NCI-H1105 treated with DMSO at 0.1 percent for 48 hours (cell line): ENCODE measurements at regions not wholly inside any gene's neighbourhood (a gene's known extent, or its start where the extent isn't known, plus 50 kb on each side); places are given as distances from the start of the nearest gene placed in this dataset.

Source experiments
- DNase-seq: peaks from one replicate; lab custom pipeline; 2025; lab: John Stamatoyannopoulos, UW

DNA sequence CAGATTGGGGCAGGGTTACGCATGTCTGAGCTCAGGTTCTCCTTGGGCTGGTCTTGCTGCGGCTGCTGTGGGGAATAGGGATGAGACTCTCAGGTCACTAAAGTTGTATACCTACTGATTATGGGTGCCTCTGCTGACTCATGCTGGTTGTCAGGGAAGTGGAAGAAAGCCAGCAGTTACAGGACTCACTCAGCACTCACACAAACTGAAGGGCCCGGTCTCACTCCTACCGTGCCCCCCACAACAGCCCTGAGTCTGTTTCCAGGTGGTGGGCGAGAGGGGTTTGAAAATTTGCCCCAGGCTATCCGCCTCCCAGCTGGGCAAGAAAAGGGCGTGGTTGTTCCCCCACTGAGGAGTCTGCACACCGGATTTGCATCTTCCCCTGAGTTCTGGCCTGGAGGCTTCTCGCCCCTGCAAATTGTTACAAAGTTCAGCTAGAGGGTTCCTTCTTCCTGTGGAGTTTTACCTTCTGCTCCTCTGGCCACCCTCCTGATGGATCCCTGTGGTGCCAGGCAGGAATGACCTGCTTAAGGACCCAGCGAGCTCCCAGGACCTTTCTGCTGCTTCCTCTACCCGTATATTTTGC lies 659.2 kb downstream of the HDGFL1 start:
- no peak for DNase-seq

DNA sequence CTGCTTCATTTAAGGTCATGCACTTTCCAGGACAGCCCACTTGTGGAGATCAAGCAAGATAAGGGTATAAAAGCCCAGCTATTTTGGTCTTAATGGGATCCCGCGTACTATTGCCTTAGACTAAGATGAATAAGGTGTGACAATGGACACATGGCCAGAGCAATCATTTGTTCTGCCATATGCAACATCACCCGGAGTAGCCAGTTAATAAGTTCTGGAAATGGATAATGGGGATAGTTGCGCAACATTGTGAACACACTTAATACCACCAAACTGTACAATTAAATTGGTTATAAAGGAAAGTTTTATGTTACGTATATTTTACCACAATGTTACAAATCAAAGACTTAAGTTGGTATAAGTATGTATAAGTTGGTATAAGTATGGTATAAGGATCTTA lies 674.5 kb downstream of the HDGFL1 start:
- DNase-seq, result no peak

DNA sequence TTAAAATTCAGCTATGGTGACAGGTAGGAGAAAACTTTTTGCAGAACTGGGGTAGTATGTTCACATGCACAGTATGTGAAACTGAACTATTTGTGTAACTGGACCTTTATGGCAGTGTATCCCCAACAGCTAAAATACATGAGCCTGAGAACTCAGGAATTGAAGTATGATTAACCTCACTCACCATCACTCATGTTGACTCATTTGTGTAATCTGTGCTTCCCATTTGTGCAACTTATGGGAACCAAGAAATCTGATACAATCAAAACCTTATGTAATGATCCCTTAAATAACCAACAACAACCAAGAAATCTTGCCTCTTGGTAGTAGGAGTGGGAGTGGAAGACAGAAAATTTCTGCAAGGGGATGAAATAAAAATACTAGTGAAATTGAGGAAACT lies 674.9 kb downstream of the HDGFL1 start:
- no peak for DNase-seq

DNA sequence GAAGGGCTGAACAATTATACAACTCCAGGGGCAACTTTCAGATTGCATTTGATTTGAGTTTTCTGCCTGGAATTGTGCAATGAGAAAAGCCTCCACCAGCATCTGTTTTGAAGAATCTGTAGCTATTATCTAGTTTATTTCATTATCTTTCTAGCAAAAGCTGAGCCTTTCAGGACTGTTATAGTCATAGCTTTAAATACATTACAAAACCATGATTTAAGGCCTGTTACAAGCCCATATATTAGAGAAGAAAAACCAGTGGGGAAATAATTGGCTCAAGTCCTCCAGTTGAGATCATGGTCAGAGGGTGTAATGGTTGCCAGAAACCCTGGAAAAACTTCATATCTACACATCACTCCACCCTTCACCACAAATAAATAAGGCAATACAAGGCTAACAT lies 676.2 kb downstream of the HDGFL1 start:
- no peak for DNase-seq

DNA sequence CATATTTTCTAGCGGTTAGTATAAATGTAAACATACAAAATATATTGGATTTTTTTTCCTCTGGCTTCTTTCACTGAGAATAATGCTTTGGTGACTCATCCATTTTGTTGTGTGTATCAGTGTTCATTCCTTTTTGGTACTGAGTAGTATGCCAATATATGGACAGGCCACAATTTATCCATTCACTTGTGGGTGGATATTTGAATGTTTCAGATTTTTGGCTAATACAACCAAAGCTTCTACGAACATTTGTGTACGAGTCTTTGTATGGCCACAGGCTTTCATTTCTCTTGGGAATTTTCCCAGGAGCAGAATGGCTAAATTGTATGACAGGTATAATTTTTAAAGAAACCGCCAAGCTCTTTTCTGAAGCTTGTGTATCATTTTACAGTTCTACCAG lies 677.5 kb downstream of the HDGFL1 start:
- no peak for DNase-seq

DNA sequence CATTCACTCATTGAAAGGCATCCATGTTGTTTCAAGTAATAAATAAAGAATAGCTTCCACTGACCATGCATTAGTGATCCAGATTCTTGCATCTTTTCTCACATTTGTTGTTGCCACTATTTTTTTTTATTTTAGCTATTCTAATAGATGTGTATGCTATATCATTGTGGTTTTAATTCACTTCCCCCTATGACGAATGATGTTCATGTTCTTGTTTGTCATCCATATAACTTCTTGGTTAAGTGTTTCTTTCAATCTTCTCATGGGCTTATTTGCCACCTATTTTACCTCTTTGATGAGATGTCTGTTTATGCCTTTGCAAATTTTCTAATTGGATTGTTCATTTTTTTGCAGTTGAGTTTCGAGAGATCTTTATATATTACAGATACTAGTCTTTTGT lies 681.2 kb downstream of the HDGFL1 start:
- no peak for DNase-seq

DNA sequence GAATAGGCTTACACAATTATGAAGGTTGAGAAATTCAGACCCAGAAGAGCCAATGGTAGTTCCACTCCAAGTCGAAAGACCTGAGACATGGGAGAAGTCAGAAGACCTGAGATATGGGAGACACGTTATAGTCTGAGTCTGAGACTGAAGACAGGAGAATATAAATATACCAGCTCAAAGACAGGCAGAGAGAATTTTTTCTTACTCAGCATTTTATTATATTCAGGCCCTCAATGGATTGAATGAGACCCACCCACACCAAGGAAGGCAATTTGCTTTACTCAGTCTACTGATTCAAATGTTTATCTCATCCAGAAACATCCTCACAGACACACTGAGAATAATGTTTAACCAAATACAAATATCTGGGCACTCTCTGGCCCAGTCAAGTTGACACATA lies 693.5 kb downstream of the HDGFL1 start:
- DNase-seq, result no peak

DNA sequence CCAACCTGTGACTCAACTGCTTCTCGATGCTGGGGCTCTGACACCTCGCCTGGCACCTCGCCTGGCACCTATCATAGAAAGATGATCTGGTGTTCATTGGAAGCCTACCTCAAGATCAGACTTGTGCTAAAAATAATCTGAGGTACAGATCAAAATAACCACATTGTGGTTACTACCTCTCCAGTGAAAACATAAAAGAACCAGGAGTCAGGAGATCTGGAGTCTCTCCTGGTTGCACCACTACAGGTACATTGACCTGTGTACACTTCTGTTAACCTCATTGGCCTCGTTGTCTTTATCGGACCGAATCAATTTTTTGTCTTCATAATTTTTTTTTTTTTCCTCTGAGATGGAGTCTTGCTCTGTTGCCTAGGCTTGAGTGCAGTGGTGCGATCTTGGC lies 695.9 kb downstream of the HDGFL1 start:
- DNase-seq, result no peak

DNA sequence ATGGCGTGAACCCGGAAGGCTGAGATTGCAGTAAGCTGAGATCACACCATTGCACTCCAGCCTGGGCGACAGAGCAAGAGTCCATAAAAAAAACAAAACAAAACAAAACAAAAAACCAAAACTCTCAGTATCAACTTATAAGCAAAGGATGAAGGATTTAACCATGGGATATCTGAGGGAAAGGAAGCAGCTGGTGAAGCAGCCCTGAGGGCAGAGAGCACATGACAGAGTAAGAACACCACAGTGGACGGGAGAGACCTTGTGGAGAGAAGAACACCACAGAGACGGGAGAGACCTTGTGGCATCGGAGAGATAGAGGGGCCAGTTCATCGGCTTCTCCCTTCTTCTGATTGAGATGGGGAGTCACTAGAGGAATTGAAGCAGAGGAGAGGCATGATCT lies 697.2 kb downstream of the HDGFL1 start:
- DNase-seq, result no peak

DNA sequence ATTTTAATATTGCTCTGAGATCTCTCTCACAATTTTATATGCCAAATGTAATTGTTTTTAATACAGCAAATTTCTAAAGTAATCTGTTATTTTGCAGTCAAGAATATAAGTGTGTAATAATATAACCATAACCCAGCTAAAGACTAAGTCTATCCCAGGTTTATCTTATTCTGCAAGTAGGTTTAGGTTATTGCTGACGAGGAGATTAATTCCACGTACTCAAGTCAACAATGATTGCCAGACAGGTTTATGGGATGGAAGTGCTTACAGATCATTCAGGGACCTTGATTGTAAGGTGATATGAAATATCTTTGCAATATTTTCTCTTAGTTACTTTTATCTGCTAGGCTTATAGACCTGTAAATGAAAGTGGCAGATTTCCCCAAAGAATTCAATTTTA lies 698.3 kb downstream of the HDGFL1 start:
- DNase-seq, result no peak

DNA sequence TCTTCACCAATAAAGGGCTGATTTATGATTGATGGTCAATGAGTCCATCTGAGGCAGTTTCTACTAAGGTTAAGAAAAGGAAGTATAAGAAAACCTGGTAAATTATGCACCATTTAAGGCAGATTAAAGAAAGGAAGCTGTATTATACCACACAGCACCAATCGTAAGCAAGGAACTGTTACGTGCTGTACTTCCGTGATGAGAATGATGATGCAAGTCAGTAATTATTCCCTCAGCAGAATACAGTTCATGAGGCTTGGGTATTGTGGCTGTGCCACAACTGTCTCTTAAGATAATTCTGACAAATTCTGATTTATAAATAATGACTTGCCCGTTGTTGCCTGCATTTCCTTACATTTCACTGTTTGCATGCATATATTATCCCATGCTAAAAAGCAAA lies 699.0 kb downstream of the HDGFL1 start:
- DNase-seq, result no peak

DNA sequence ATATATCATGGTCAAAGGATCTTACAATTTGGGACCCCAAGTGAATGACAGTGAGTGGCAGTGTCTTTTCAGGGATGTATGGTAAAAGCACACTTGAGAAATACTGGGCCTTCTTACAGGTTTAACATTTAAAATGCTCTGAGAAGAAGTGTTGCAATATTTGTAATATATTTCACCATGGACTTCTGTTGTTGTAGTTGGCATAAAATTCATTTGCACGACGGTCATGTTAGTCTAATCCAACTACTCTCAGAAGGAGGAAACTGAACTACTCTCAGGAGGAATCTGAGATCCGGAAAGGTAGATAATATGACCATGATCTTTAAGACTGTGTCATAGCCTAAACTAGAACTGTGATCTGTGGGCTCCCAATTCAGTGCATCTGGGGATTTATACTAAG lies 700.1 kb downstream of the HDGFL1 start:
- DNase-seq, result no peak

DNA sequence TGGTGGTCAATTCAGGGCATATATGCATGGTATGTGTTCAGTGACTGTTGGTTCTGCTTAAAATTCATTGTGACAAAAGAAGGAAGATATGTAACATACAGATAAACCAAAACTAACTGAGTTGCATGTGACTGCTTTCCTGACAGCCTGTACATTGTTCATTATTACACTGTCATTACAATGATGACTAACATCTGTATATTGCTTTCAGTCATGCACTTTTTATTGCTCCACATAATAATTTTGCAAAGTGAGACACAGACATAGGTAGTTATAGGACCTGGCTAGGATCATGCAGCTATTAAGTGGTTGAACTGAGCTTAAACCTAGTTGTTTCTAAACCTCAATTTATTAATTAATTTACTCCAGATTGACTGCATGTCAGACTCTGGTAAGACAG lies 703.2 kb downstream of the HDGFL1 start:
- no peak for DNase-seq

DNA sequence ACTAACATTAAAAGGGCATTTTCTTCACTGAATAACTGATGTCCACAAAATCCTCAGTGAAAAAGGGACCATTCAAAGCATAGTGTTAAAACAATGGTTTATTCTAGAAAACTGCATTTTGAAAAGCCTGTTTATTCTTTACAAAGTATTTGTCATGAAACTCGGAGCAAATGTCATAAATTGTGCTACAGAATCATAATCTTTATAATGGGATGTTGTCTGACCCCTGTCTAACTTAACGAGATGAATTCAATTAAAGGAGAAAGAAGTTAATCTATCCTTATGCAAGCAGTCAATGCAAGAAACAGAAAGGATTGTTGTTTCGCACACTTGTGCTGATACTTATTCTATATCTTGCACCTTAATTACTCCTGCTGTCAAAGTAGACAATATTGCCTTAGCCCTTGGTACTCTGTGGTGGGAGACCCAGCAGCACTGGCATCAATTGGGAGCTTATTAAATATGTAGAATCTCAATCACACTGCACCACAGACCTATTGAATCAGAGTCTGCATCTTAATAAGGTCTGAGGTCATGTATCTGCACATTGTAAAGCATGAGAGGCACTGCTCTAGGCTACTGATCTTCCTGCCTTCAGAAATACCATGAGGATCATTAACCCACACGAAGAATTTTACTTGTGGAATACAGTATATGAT lies 708.3 kb downstream of the HDGFL1 start:
- DNase-seq, result no peak

DNA sequence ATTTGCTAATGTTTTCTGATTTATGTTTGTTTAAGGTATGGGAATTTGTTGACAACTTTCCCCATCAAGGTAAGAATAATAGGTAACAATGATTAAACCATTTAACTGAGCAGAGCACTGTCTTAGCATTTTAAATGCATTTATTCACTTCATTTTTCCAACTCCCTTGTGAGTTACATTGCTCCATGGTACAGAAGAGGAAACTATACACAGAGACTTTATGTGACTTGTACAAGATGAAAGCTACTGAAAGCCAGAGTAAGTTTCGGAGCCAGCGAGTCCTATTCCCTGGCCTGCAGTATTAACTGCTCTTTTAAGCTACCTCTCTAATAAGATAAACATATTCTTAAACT lies 708.8 kb downstream of the HDGFL1 start:
- DNase-seq, result no peak

DNA sequence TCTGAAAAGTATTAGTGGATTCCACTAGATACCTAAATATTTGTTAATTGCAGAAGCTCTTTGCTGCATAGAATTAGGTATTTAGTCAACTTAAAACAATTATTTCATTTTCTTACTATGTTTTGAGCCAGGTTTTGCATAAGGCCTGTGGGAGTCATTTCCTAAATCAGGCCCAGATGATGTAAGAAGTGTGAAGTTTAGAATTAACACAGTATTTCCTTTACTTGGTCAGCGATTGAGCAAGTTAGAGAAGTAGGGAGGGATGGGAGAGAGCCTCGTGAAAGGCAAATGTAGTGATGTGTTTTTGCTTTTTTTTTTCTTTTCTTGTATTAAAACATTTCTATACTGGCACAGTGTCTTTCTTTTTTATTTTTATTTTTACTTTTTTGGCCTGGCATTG lies 711.1 kb downstream of the HDGFL1 start:
- no peak for DNase-seq

DNA sequence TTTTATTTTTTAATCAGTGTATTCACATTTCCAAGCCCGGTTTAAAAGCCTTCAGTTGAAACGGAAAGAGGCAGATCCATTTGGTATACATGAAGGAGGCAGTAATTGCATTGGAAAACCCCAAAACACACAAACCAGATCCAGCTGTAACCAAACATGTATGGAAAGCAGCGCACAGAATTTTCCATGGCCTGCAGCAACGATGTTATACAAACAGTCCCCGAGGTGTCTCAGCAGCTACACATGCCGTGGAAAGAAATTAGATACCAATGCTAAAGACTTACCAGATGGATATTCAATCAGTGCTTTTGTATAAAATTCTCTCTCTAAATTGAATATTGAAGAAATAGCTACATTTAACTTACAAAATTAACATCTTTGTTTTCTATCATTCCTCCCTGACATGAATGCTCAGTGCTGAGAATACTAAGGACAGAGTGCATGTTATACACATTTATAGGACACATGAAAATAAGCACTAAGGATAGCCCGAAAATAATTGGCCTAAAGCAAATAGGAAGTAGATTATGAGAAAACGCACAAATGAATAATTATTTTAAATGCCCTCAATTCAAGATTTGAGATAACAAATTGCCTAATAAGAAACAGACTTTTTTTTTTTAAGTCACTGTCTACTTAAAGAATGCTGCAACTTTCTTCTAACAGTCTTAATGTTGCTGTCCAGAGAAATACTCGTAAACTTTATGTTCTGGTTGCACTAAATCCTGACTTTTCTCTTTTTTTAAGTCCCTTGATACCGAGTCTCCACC lies 713.1 kb downstream of the HDGFL1 start:
- DNase-seq, result no peak

DNA sequence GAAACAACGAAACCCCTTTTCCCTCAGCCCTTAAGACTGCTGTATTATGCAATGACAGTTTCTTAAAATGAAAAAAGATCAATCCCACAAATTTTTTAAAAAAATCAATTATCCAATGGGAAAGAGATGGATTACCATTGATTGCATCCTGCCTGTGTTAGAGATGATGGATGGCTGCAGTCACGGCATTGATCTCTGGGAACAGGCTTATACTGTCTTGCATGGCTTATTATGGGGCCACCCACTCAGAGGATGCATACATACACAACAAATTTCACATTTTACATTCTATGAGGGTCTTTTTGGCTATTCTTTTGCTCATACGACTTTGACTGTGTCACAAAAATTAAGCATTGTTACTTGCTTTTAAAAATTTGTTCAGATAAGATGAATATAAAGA lies 724.3 kb downstream of the HDGFL1 start:
- DNase-seq, result no peak

DNA sequence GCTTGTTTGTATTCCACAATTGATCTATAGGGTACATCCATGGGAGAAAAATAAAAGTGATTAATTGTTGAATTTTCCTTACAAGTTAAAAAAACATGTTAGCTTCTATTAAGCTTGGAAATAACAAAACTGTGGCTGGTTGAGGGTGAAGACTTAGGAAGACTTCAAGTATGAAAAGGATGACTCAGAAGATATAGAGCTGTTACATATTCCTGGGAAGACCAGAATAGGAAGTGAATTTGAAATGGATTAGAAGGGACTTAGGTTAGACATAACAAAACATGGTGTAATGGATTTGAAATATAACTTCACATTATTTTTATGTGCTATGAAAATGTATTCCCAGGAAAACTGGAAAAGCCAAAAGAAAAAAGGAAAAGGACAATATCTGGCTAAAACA lies 732.2 kb downstream of the HDGFL1 start:
- no peak for DNase-seq

DNA sequence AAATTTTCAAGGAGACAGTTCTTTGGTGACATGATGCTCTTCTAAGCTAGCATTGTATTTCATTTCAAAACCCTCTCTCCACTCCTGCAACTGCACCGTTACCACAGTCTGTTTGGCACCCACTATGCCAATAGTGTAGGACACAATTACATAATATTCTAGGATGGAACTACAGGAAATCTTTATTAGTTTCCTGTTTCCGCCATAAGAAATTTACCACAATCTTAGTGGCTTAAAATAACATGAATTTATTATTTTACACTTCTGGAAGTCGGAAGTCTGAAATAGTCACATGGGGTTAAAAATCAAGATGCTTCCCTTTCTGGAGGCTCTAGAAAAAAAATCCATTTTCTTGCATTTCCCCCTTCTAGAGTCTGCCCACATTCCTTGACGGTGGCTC lies 733.1 kb downstream of the HDGFL1 start:
- no peak for DNase-seq

DNA sequence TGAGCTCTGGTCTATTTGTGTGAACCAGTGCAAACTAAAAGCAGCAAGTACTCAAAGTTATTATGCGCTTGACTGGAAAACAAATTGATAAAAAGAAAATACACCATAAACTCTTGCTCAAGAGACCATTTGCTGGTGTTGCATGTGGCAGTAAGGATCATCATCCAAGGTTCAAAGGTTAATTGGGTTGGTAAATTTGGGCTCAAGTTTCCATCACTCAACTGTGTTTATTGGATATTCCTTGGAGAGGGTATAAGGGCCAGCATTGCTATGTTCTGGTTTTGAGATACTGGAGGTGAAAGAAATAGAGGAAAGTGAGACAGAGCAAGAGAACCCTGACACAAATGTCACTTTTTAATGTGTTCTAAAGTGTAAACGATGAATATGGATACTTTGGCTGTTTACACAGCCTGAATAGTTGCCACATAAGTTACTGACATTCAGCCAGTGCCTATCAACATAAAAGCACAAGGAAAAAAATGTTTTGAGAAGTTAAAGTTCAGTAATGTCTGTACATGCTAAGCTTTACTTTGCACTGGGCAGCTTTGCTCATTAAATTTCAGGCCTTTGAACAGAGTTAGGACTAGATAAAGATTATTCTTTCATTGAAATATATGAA lies 736.1 kb downstream of the HDGFL1 start:
- no peak for DNase-seq

DNA sequence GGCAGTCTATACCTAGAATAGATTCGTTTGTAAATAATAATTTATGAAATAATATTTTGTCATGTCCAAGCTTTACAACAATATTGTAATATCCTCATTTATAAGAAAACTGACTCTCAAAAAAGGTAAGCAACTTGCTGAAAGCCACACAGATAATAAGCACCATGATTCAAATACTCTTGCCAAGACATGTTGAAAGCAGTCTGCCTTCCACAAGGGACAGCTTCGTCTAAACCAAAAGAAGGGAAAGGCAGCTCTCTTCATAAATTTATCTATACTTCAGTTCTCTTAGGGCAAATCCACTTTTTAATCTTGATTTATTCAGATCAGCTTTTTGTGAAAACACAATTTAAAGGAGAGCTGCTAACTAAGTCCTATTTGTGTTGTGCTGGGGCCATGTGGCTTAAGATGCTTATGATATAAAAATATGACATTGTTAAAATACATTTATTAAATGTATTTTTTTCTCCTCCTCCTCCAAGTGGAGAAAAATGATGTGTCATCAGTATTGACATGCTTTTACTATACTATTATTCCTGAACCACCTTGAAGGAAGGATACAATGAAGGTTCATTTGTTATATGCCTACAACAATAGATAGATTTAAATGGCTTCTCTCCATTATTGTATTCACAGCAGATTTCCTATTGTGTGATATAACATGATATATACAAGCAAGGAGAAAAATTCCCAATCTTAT lies 737.0 kb downstream of the HDGFL1 start:
- no peak for DNase-seq

DNA sequence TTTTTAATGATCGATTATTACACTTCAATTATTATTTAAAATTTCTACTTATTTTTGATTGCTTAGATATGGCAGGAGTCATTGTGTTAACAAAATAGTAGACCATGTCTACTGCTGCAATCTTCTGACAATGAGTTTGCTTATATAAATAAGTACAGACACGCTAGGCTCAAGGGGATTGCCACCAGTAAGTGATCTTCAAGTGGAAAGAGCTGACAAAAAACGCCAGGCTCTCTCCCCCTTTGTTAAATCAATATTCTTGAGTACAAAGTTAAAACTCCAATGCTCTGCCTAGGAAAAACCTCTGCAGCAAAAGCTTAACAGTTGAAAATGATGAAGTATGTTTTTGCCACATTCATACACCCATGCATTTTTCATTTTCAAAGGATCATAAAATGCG lies 738.1 kb downstream of the HDGFL1 start:
- DNase-seq, result no peak
